Fibroblast of villous mesenchyme (primary cell): ENCODE measurements at regions not wholly inside any gene's neighbourhood (a gene's known extent, or its start where the extent isn't known, plus 50 kb on each side); places are given as distances from the start of the nearest gene placed in this dataset.

Source experiments
- DNase-seq: peaks from one replicate; pipeline ENCODE4 v3.0.0-alpha.2; 2010; ENCODE audit warnings: low read depth
- H3K4me3 ChIP-seq: 2 replicates; pipeline ENCODE4 v1.5.1; 2011; ENCODE audit warnings: low read depth, mild to moderate bottlenecking, low read length
- CTCF ChIP-seq: IDR thresholded peaks from 2 replicates; pipeline ENCODE4 v1.5.1; 2012; ENCODE audit warnings: low read depth, mild to moderate bottlenecking, low read length; ENCODE audit not compliant: insufficient read depth

GRCh38 chr16:47947723-47948122 is 208.1 kb downstream of the ABCC12 start:
- no peak overlapping the region for H3K4me3 ChIP-seq
- no peak for TF ChIP-seq CTCF
- DNase-seq: no peak

GRCh38 chr16:47946092-47946491 is 209.7 kb downstream of the ABCC12 start:
- no peak for DNase-seq
- TF ChIP-seq CTCF: no peak

GRCh38 chr16:47944589-47944988 is 211.2 kb downstream of the ABCC12 start:
- no peak overlapping the region for H3K4me3 ChIP-seq
- TF ChIP-seq CTCF: no peak
- no peak for DNase-seq

More at GRCh38 chr16:47946092-47946491, 209.7 kb downstream of the ABCC12 start:
- no peak overlapping the region for H3K4me3 ChIP-seq

GRCh38 chr16:47943235-47943634 is 212.6 kb downstream of the ABCC12 start:
- DNase-seq: no peak
- H3K4me3 ChIP-seq: no peak overlapping the region

DNA sequence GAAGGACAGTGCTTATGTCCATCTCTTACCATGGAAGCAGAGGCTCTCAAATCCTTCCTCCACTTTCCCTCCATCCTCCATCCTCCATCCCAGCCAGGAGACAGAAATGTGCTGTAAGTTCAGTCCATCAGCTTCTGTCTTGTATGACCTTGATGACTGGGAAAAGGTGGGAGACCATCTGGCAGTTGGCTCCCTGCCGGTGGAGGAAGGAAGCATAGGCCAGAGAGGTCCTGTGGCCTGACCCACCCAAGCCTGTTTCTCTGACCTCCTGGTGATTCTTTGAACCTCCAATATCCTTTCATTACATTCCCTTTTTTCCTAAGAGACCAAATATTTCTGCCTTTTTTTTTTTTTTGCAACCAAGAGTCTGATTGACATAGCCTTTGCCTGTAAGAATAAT is 215.3 kb downstream of the ABCC12 start:
- no peak for DNase-seq
- no peak overlapping the region for H3K4me3 ChIP-seq

More at GRCh38 chr16:47943235-47943634, 212.6 kb downstream of the ABCC12 start:
- no peak for TF ChIP-seq CTCF

GRCh38 chr16:47939680-47940079 is 216.1 kb downstream of the ABCC12 start:
- TF ChIP-seq CTCF: no peak
- DNase-seq: no peak
- H3K4me3 ChIP-seq: no peak overlapping the region

More for the DNA sequence above, 215.3 kb downstream of the ABCC12 start:
- TF ChIP-seq CTCF: no peak

GRCh38 chr16:47938272-47938671 is 217.5 kb downstream of the ABCC12 start:
- no peak for TF ChIP-seq CTCF
- no peak for DNase-seq
- H3K4me3 ChIP-seq: no peak overlapping the region
